ENCODE measurements at regions not wholly inside any gene's neighbourhood (a gene's known extent, or its start where the extent isn't known, plus 50 kb on each side); places are given as distances from the start of the nearest gene placed in this dataset.

GRCh38 chr2:76280686-76281085, 570.0 kb upstream of the GCFC2 start:
- H3K36me3 Mint-ChIP-seq: no peaks in the 10 kb centered on the region
- no peaks in the 10 kb centered on the region for H3K9me3 Mint-ChIP-seq
- no peaks in the 10 kb centered on the region for H3K27me3 Mint-ChIP-seq (ENCODE audit: low read depth)
- ChIA-PET POLR2A (no interaction called here), CTCF (no interaction called here)
- no peak overlapping the region for H3K4me3 Mint-ChIP-seq
- H3K27ac Mint-ChIP-seq: no peak overlapping the region
- peaks cover 20% of the 10 kb centered on the region for H3K4me1 Mint-ChIP-seq
- TF ChIP-seq FOXP1 (CRISPR knock-in tag; IDR thresholded peaks at IDR 0.05; ENCODE audit: borderline replicate concordance): no peak
- TF ChIP-seq GRHL2 (CRISPR knock-in tag; IDR thresholded peaks at IDR 0.05; ENCODE audit: insufficient replicate concordance, severe bottlenecking): no peak
- TF ChIP-seq E2F5 (CRISPR knock-in tag; IDR thresholded peaks at IDR 0.05): no peak
- no peak for TF ChIP-seq ETV6 (CRISPR knock-in tag; IDR thresholded peaks at IDR 0.05)
- no peak for TF ChIP-seq CREM (CRISPR knock-in tag; IDR thresholded peaks at IDR 0.05)
- TF ChIP-seq HMGA2 (CRISPR knock-in tag; IDR thresholded peaks at IDR 0.05): no peak
- no peak for TF ChIP-seq ARID4B (CRISPR knock-in tag; IDR thresholded peaks at IDR 0.05; ENCODE audit: borderline replicate concordance)
- no peak for TF ChIP-seq KAT7 (CRISPR knock-in tag; IDR thresholded peaks at IDR 0.05; ENCODE audit: borderline replicate concordance)
- TF ChIP-seq, protein P1, sequence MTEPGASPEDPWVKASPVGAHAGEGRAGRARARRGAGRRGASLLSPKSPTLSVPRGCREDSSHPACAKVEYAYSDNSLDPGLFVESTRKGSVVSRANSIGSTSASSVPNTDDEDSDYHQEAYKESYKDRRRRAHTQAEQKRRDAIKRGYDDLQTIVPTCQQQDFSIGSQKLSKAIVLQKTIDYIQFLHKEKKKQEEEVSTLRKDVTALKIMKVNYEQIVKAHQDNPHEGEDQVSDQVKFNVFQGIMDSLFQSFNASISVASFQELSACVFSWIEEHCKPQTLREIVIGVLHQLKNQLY (CRISPR knock-in tag; IDR thresholded peaks at IDR 0.05): no peak
- no peak for TF ChIP-seq FOXP4 (CRISPR knock-in tag; IDR thresholded peaks at IDR 0.05)
- TF ChIP-seq ZNF263 (CRISPR knock-in tag; IDR thresholded peaks at IDR 0.05; ENCODE audit: low read depth): no peak
- no peak for TF ChIP-seq NFATC4 (CRISPR knock-in tag; IDR thresholded peaks at IDR 0.05)
- no peak for TF ChIP-seq NFE2L1 (CRISPR knock-in tag; IDR thresholded peaks at IDR 0.05)
- no peak for TF ChIP-seq TEAD1 (CRISPR knock-in tag; IDR thresholded peaks at IDR 0.05)
- no peak for ATAC-seq
- DNase-seq (ENCODE audit: low spot score): no peak

- H3K4me1 Mint-ChIP-seq: peaks cover 20% of the 10 kb centered on the region
Observed at GRCh38 chr2:76279142-76279541, 568.4 kb upstream of the GCFC2 start.

GRCh38 chr2:76275788-76276187, 565.1 kb upstream of the GCFC2 start:
- CTCF ChIA-PET: no interaction called here
- ATAC-seq: no peak
- Mint-ChIP-seq H3K27ac (no peak overlapping the region), H3K36me3 (no peaks in the 10 kb centered on the region), H3K4me3 (no peak overlapping the region), H3K9me3 (no peaks in the 10 kb centered on the region; the same call in 1 of the 2 replicates), H3K4me1 (peaks cover 10% of the 10 kb centered on the region), H3K27me3 (ENCODE audit: low read depth) (no peaks in the 10 kb centered on the region)
- DNase-seq (ENCODE audit: low spot score): no peak
- POLR2A ChIA-PET: no interaction called here
- TF ChIP-seq NFATC4 (CRISPR knock-in tag; IDR thresholded peaks at IDR 0.05) (no peak), E2F1 (CRISPR knock-in tag; IDR thresholded peaks at IDR 0.05) (no peak), ZNF532 (CRISPR knock-in tag; IDR thresholded peaks at IDR 0.05; ENCODE audit: borderline replicate concordance) (no peak)
- TF ChIP-seq, protein P2, sequence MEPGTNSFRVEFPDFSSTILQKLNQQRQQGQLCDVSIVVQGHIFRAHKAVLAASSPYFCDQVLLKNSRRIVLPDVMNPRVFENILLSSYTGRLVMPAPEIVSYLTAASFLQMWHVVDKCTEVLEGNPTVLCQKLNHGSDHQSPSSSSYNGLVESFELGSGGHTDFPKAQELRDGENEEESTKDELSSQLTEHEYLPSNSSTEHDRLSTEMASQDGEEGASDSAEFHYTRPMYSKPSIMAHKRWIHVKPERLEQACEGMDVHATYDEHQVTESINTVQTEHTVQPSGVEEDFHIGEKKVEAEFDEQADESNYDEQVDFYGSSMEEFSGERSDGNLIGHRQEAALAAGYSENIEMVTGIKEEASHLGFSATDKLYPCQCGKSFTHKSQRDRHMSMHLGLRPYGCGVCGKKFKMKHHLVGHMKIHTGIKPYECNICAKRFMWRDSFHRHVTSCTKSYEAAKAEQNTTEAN (CRISPR knock-in tag; IDR thresholded peaks at IDR 0.05): no peak

More at GRCh38 chr2:76279142-76279541, 568.4 kb upstream of the GCFC2 start:
- no peak overlapping the region for H3K4me3 Mint-ChIP-seq
- CTCF ChIA-PET: no interaction called here
- DNase-seq (ENCODE audit: low spot score) (no peak), ATAC-seq (no peak)
- no peaks in the 10 kb centered on the region for H3K27me3 Mint-ChIP-seq (ENCODE audit: low read depth)
- no peaks in the 10 kb centered on the region for H3K9me3 Mint-ChIP-seq
- no peak overlapping the region for H3K27ac Mint-ChIP-seq
- TF ChIP-seq EMX1 (CRISPR knock-in tag; IDR thresholded peaks at IDR 0.05): no peak
- no peaks in the 10 kb centered on the region for H3K36me3 Mint-ChIP-seq
- POLR2A ChIA-PET: interaction anchor here (1.1 kb wide), 1 partner anchor 10 kb away, joined by 4 read pairs; no protein-coding TSS in a partner anchor
